GM08714 (cell line): ENCODE measurements at regions not wholly inside any gene's neighbourhood (a gene's known extent, or its start where the extent isn't known, plus 50 kb on each side); places are given as distances from the start of the nearest gene placed in this dataset.

ENCODE experiments used
- H3K4me3 ChIP-seq: fragments of 200-500 bp; sonication (Bioruptor generic); 2 replicates; pipeline ENCODE4 v1.5.1; 2014; ENCODE audit warnings: mild to moderate bottlenecking, low read length, inconsistent platforms
- ZNF274 ChIP-seq: IDR thresholded peaks from 2 replicates; pipeline ENCODE4 v1.6.1; 2012; ENCODE audit warnings: mild to moderate bottlenecking, low read depth, low read length

- TF ChIP-seq ZNF274 = no peak
- no peak overlapping the region for H3K4me3 ChIP-seq
These were observed 260.1 kb downstream of the PRL start for GRCh38 chr6:22036699-22037098.

GRCh38 chr6:22041797-22042480, 254.9 kb downstream of the PRL start:
- no peak overlapping the region for H3K4me3 ChIP-seq
- no peak for TF ChIP-seq ZNF274

GRCh38 chr6:22042706-22043105, 254.1 kb downstream of the PRL start:
- H3K4me3 ChIP-seq = no peak overlapping the region
- TF ChIP-seq ZNF274 = no peak

- H3K4me3 ChIP-seq = no peak overlapping the region
- TF ChIP-seq ZNF274 = no peak
These were observed 253.4 kb downstream of the PRL start for GRCh38 chr6:22043284-22043962.

DNA sequence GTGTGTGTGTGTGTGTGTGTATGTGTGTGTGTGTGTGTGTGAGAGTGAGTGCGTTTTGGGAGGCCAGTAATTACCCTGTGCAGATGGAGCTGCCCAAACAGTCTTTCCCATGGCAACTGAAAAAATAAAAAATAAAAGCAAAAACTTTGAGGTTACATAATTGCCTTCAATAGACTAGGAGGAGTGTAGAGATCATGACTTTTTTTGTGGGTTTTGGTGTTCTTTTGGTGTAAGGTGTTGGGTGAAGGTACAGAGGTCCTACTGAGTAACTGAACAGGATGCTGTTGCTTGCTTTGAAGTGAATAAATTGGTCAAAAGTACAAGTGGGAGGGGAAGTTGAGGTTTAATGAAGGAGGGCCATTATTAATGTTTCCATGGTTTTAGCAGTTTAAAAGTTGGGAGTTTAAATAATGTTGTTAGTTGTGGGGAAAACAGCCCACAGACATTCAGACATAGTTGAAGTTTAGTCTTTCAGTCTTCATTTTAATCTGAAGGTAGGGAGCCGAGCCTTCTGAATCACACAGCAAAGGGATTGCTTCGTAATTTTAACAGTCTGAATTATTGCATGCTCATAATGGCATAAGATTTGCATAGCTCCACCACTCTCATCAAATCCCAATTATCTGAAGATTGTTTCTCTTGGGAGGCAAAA, 251.4 kb downstream of the PRL start:
- no peak for TF ChIP-seq ZNF274
- H3K4me3 ChIP-seq = no peak overlapping the region

DNA sequence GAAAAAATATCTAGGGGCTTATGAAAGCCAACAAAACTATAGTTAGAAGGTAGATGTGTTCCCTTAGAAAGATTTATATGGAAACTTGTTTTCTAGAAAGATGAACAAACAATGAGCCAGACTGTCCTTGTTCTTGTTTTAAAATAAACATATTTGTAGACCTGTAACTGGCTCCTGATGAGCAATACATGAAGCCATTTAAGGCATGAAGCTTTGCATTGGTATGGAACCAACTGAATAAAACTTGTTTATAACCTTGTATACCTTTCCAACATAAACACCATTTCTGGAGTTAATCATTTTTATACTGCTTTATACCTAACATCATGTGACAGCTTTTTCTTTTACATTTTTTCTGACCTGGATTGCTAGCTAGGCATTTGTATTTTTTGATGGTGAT, 247.8 kb downstream of the PRL start:
- TF ChIP-seq ZNF274 = no peak
- no peak overlapping the region for H3K4me3 ChIP-seq

- no peak for TF ChIP-seq ZNF274
- no peak overlapping the region for H3K4me3 ChIP-seq
These were observed 243.3 kb downstream of the PRL start for GRCh38 chr6:22053391-22053997.

DNA sequence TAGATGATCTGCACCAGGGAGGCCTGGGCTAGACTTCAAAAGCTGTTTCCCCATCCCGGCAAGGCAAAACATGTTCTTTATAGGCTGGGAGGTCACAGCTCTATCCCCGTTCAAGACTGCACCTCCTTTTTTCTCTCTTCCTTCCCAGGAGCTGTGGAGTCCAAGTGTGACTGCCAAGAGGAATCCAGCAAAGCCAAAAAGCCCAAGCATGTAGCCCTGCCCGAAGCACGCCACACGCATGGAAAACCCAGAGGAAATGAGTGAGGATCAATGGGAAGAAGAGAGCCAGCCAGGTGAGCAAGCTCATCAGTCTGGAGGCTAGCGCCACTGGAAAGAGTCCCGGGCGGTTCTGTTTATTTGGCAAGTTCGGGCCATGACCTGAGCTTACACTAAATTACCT, 240.4 kb downstream of the PRL start:
- no peak for TF ChIP-seq ZNF274
- no peak overlapping the region for H3K4me3 ChIP-seq

- no peak overlapping the region for H3K4me3 ChIP-seq
These were observed 238.9 kb downstream of the PRL start for GRCh38 chr6:22057962-22058361.

GRCh38 chr6:22059126-22059525, 237.7 kb downstream of the PRL start:
- no peak overlapping the region for H3K4me3 ChIP-seq
- no peak for TF ChIP-seq ZNF274

More at GRCh38 chr6:22057962-22058361, 238.9 kb downstream of the PRL start:
- TF ChIP-seq ZNF274 = no peak

- no peak for TF ChIP-seq ZNF274
These were observed 236.9 kb downstream of the PRL start for GRCh38 chr6:22059946-22060345.

GRCh38 chr6:22062807-22063408, 233.9 kb downstream of the PRL start:
- no peak for TF ChIP-seq ZNF274
- peak overlapping the region; percentile 1; the same call in 1 of the 2 replicates for H3K4me3 ChIP-seq

More at GRCh38 chr6:22059946-22060345, 236.9 kb downstream of the PRL start:
- no peak overlapping the region for H3K4me3 ChIP-seq

DNA sequence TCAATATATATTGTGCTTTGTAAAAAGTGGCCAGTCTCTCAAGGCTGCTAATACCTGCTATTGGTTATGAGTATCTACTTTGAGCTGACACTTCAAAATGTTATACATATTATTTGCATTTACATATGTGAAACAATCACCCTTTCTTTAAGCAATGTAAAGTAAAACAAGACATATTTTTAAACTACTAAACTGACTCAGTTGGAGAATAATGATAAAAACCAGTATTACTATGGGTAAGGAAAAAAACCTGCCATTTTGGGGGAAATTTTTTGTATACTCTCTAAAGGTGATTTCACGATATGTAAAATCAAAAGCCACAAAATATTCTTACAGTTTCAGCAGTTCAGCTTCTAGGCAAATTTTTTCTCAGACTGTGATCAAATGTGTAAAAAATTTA, 232.3 kb downstream of the PRL start:
- TF ChIP-seq ZNF274 = no peak
- no peak overlapping the region for H3K4me3 ChIP-seq

GRCh38 chr6:22067122-22067521, 229.7 kb downstream of the PRL start:
- TF ChIP-seq ZNF274 = no peak
- H3K4me3 ChIP-seq = no peak overlapping the region
